ENCODE measurements at regions not wholly inside any gene's neighbourhood (a gene's known extent, or its start where the extent isn't known, plus 50 kb on each side); places are given as distances from the start of the nearest gene placed in this dataset.

DNA sequence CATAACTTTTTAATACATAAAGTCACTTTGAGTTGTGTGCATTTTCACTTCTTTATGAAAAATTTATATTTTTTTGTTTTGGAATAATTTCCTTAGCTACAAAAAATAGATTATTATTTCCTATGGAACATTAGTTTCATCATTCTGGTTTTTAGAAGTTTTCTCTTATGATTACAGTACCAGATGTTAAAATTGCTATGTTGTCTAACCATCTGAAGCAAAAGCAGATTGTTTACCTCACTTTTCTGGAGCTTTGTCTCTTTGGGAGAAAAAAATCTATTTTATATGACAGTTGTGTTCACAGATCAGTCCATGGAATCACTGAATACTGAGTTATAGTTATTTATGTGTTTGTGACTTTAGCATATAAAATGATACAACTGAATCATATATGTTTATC is 708.9 kb upstream of the RIOK2 start:
- Mint-ChIP-seq H3K36me3 (ENCODE audit: unreplicated experiment) (no peaks in the 10 kb centered on the region), H3K4me3 (ENCODE audit: unreplicated experiment) (no peak overlapping the region), H3K4me1 (ENCODE audit: unreplicated experiment) (no peaks in the 10 kb centered on the region), H3K9me3 (ENCODE audit: unreplicated experiment) (peaks cover 4% of the 10 kb centered on the region), H3K27ac (ENCODE audit: unreplicated experiment) (no peak overlapping the region), H3K27me3 (ENCODE audit: unreplicated experiment) (no peaks in the 10 kb centered on the region)
- TF ChIP-seq, protein P1, sequence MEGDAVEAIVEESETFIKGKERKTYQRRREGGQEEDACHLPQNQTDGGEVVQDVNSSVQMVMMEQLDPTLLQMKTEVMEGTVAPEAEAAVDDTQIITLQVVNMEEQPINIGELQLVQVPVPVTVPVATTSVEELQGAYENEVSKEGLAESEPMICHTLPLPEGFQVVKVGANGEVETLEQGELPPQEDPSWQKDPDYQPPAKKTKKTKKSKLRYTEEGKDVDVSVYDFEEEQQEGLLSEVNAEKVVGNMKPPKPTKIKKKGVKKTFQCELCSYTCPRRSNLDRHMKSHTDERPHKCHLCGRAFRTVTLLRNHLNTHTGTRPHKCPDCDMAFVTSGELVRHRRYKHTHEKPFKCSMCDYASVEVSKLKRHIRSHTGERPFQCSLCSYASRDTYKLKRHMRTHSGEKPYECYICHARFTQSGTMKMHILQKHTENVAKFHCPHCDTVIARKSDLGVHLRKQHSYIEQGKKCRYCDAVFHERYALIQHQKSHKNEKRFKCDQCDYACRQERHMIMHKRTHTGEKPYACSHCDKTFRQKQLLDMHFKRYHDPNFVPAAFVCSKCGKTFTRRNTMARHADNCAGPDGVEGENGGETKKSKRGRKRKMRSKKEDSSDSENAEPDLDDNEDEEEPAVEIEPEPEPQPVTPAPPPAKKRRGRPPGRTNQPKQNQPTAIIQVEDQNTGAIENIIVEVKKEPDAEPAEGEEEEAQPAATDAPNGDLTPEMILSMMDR (IDR thresholded peaks at IDR 0.05): no peak
- DNase-seq (ENCODE audit: extremely low spot score, unreplicated experiment): no peak

DNA sequence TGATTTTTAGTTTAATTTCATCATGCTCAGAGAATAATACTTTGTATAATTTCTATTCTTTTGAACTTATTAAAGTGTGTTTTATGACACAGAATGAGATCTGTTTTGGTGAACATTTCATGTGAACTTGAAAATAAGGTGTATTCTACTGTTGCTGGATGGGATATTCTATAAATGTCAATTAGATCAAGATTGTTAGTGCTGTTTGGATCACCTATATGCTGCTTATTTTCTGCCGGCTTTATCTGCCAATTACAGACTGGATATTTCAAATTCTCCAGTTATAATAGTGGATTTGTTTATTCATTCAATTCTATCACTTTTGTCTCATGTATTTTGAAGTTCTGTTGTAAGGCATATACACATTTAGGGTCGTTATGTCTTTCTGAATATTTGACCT is 720.7 kb upstream of the RIOK2 start:
- Mint-ChIP-seq H3K27ac (ENCODE audit: unreplicated experiment) (no peak overlapping the region), H3K36me3 (ENCODE audit: unreplicated experiment) (peaks cover 10% of the 10 kb centered on the region), H3K4me1 (ENCODE audit: unreplicated experiment) (no peaks in the 10 kb centered on the region), H3K9me3 (ENCODE audit: unreplicated experiment) (peaks cover 52% of the 10 kb centered on the region), H3K27me3 (ENCODE audit: unreplicated experiment) (no peaks in the 10 kb centered on the region), H3K4me3 (ENCODE audit: unreplicated experiment) (no peak overlapping the region)
- TF ChIP-seq, protein P1 (IDR thresholded peaks at IDR 0.05): no peak
- no peak for DNase-seq (ENCODE audit: extremely low spot score, unreplicated experiment)

DNA sequence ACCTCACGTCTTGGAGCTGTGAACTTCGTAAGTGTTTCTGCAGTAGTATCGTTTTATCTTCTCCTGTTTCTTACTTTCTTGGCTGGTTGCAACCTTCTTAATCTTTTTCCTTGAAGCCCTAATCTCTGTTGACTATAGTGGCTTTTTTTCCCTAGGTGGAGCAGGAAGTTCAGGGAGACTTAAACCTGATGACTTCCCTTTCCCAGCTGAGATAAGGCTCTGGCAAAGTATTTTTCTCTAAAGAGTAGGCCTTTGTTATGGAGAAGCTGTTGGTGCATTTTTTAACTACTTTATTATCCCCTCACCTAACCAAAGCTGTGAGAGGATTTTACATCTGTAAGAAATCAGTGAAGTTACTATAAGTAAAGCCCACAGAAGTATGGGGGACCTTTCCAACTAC is 723.1 kb upstream of the RIOK2 start:
- Mint-ChIP-seq H3K36me3 (ENCODE audit: unreplicated experiment) (peaks cover 10% of the 10 kb centered on the region), H3K4me3 (ENCODE audit: unreplicated experiment) (no peak overlapping the region), H3K4me1 (ENCODE audit: unreplicated experiment) (no peaks in the 10 kb centered on the region), H3K27ac (ENCODE audit: unreplicated experiment) (no peak overlapping the region), H3K27me3 (ENCODE audit: unreplicated experiment) (no peaks in the 10 kb centered on the region), H3K9me3 (ENCODE audit: unreplicated experiment) (peaks cover 37% of the 10 kb centered on the region)
- TF ChIP-seq, protein P1 (IDR thresholded peaks at IDR 0.05): no peak
- DNase-seq (ENCODE audit: extremely low spot score, unreplicated experiment): no peak

DNA sequence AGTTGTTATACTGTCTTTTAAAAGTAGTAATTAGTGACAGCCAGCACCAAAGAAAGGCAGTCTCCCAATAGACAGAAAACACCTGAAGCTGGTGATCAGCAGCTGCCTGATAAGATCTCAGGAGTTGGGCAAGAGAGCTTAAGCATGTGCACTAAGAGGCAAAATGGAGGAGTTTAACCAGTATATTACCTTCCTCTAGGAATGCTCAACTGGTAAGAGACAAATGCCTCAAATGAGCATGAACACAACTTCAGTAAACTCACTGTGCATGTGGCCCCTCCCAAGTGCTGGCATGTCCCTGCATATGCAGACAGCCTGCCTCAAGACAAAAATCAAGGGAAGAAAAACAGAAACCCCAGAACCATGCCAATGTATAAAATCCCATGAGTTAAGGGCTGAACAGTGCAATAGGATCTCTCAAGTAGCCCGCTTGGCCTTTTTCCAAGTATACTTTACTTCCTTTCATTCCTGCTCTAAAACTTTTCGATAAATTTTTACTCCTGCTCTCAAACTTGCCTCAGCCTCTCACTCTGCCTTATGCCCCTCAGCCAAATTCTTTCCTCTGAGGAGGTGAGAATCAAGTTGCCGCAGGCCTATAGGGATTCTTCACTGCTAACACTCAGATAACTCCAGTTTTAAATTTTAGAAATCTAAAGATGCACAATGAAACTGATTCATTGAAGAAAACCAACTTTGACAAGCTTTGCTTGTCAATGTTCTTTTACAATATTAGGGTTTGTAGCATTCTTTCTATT is 724.8 kb upstream of the RIOK2 start:
- Mint-ChIP-seq H3K4me3 (ENCODE audit: unreplicated experiment) (no peak overlapping the region), H3K27me3 (ENCODE audit: unreplicated experiment) (no peaks in the 10 kb centered on the region), H3K4me1 (ENCODE audit: unreplicated experiment) (no peaks in the 10 kb centered on the region), H3K27ac (ENCODE audit: unreplicated experiment) (no peak overlapping the region), H3K36me3 (ENCODE audit: unreplicated experiment) (peaks cover 10% of the 10 kb centered on the region), H3K9me3 (ENCODE audit: unreplicated experiment) (peaks cover 28% of the 10 kb centered on the region)
- TF ChIP-seq, protein P1 (IDR thresholded peaks at IDR 0.05): no peak
- DNase-seq (ENCODE audit: extremely low spot score, unreplicated experiment): no peak

DNA sequence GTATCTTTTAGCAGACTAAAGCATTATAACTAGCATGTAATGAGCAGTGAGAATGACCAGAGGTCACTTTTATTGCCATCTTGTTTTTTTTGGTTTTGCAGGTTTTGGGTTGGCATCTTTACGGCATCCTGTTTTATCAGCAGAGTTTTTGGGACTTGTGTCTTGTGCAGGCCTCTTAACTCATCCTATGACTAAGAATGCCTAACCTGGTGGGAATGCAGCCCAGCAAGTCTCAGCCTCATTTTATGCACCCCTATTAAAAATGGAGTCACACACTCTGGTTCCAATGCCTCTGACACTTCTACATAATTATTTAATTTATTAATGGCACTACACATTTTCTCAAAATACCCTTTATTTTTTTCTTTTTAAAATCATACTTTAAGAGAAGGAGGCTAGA is 726.5 kb upstream of the RIOK2 start:
- no peak for DNase-seq (ENCODE audit: extremely low spot score, unreplicated experiment)
- peaks cover 12% of the 10 kb centered on the region for H3K9me3 Mint-ChIP-seq (ENCODE audit: unreplicated experiment)
- H3K27ac Mint-ChIP-seq (ENCODE audit: unreplicated experiment): no peak overlapping the region
- no peaks in the 10 kb centered on the region for H3K4me1 Mint-ChIP-seq (ENCODE audit: unreplicated experiment)
- H3K4me3 Mint-ChIP-seq (ENCODE audit: unreplicated experiment): no peak overlapping the region
- H3K27me3 Mint-ChIP-seq (ENCODE audit: unreplicated experiment): no peaks in the 10 kb centered on the region
- peaks cover 4% of the 10 kb centered on the region for H3K36me3 Mint-ChIP-seq (ENCODE audit: unreplicated experiment)
- TF ChIP-seq, protein P1 (IDR thresholded peaks at IDR 0.05): no peak

Measured in osteocyte (in vitro differentiated cells).